ENCODE measurements at regions not wholly inside any gene's neighbourhood (a gene's known extent, or its start where the extent isn't known, plus 50 kb on each side); places are given as distances from the start of the nearest gene placed in this dataset.

GRCh38 chr12:111168009-111168900, 200.6 kb downstream of the PHETA1 start:
- Histone ChIP-seq H3K27ac (ENCODE audit: low read depth) (no peak overlapping the region), H2AFZ (no peak overlapping the region), H3K27me3 (ENCODE audit: insufficient read depth) (no peaks in the 10 kb centered on the region), H3K79me2 (replicated peaks; ENCODE audit: insufficient read depth) (no peaks in the 10 kb centered on the region), H3F3A (replicated peaks; ENCODE audit: low read depth) (no peaks in the 10 kb centered on the region), H3K36me3 (ENCODE audit: insufficient read depth) (no peaks in the 10 kb centered on the region), H4K20me1 (replicated peaks; ENCODE audit: insufficient read depth) (no peaks in the 10 kb centered on the region; the same call in 1 of the 2 replicates), H3K4me3 (no peak overlapping the region), H3K4me2 (no peak overlapping the region), H3K4me1 (ENCODE audit: insufficient read depth) (no peaks in the 10 kb centered on the region), H3K9me2 (ENCODE audit: insufficient read depth) (no peaks in the 10 kb centered on the region)
- no peak for TF ChIP-seq JUNB (IDR thresholded peaks at IDR 0.05; ENCODE audit: unreplicated experiment)
- TF ChIP-seq, protein P1, sequence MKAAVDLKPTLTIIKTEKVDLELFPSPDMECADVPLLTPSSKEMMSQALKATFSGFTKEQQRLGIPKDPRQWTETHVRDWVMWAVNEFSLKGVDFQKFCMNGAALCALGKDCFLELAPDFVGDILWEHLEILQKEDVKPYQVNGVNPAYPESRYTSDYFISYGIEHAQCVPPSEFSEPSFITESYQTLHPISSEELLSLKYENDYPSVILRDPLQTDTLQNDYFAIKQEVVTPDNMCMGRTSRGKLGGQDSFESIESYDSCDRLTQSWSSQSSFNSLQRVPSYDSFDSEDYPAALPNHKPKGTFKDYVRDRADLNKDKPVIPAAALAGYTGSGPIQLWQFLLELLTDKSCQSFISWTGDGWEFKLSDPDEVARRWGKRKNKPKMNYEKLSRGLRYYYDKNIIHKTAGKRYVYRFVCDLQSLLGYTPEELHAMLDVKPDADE (IDR thresholded peaks at IDR 0.05): no peak
- no peak for TF ChIP-seq NANOG (IDR thresholded peaks at IDR 0.05; ENCODE audit: borderline replicate concordance)
- TF ChIP-seq EZH2 (IDR thresholded peaks at IDR 0.05; ENCODE audit: low read depth, unreplicated experiment): no peak
- Mint-ChIP-seq H3K4me3 (no peak overlapping the region), H3K27me3 (ENCODE audit: insufficient read depth, low read depth, poor library complexity) (peaks cover 9% of the 10 kb centered on the region), H3K4me1 (peaks cover 8% of the 10 kb centered on the region; the same call in 2 of the 3 replicates), H3K9me3 (no peaks in the 10 kb centered on the region), H3K27ac (no peak overlapping the region), H3K36me3 (ENCODE audit: low read depth) (no peaks in the 10 kb centered on the region)
- DNase-seq (ENCODE audit: low spot score) (no peak), ATAC-seq (peak; percentile 53)

- no peak for TF ChIP-seq STAT1 (IDR thresholded peaks at IDR 0.05; ENCODE audit: unreplicated experiment)
- TF ChIP-seq, protein P2, sequence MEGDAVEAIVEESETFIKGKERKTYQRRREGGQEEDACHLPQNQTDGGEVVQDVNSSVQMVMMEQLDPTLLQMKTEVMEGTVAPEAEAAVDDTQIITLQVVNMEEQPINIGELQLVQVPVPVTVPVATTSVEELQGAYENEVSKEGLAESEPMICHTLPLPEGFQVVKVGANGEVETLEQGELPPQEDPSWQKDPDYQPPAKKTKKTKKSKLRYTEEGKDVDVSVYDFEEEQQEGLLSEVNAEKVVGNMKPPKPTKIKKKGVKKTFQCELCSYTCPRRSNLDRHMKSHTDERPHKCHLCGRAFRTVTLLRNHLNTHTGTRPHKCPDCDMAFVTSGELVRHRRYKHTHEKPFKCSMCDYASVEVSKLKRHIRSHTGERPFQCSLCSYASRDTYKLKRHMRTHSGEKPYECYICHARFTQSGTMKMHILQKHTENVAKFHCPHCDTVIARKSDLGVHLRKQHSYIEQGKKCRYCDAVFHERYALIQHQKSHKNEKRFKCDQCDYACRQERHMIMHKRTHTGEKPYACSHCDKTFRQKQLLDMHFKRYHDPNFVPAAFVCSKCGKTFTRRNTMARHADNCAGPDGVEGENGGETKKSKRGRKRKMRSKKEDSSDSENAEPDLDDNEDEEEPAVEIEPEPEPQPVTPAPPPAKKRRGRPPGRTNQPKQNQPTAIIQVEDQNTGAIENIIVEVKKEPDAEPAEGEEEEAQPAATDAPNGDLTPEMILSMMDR (conservative IDR thresholded peaks at IDR 0.05; ENCODE audit: low read depth in 2 of 2): no peak
- no peak for TF ChIP-seq POLR2AphosphoS5 (IDR thresholded peaks at IDR 0.05; ENCODE audit: low read depth)
- TF ChIP-seq EZH2 (IDR thresholded peaks at IDR 0.05; ENCODE audit: low read depth, unreplicated experiment): no peak
- Histone ChIP-seq H3K27me3 (ENCODE audit: insufficient read depth) (no peaks in the 10 kb centered on the region), H4K20me1 (replicated peaks; ENCODE audit: insufficient read depth) (no peaks in the 10 kb centered on the region; the same call in 1 of the 2 replicates), H3K4me1 (ENCODE audit: insufficient read depth) (no peaks in the 10 kb centered on the region), H3K27ac (ENCODE audit: low read depth) (no peak overlapping the region), H3K36me3 (ENCODE audit: insufficient read depth) (no peaks in the 10 kb centered on the region), H3K4me2 (no peak overlapping the region), H3K9me2 (ENCODE audit: insufficient read depth) (no peaks in the 10 kb centered on the region), H3K79me2 (replicated peaks; ENCODE audit: insufficient read depth) (no peaks in the 10 kb centered on the region), H2AFZ (no peak overlapping the region), H3K4me3 (no peak overlapping the region), H3F3A (replicated peaks; ENCODE audit: low read depth) (no peaks in the 10 kb centered on the region)
- H3K9me3 Mint-ChIP-seq: no peaks in the 10 kb centered on the region
- H3K36me3 Mint-ChIP-seq (ENCODE audit: low read depth): no peaks in the 10 kb centered on the region
- no peak overlapping the region for H3K4me3 Mint-ChIP-seq
- H3K27me3 Mint-ChIP-seq (ENCODE audit: insufficient read depth, low read depth, poor library complexity): peaks cover 5% of the 10 kb centered on the region
- no peak for DNase-seq (ENCODE audit: low spot score)
- no peak overlapping the region; the same call in 1 of the 2 replicates for H3K27ac Mint-ChIP-seq
- H3K4me1 Mint-ChIP-seq: peaks cover 8% of the 10 kb centered on the region; the same call in 2 of the 3 replicates
- ATAC-seq: no peak
Observed at GRCh38 chr12:111166779-111167540, 201.9 kb downstream of the PHETA1 start.
